ENCODE measurements at regions not wholly inside any gene's neighbourhood (a gene's known extent, or its start where the extent isn't known, plus 50 kb on each side); places are given as distances from the start of the nearest gene placed in this dataset.

DNA sequence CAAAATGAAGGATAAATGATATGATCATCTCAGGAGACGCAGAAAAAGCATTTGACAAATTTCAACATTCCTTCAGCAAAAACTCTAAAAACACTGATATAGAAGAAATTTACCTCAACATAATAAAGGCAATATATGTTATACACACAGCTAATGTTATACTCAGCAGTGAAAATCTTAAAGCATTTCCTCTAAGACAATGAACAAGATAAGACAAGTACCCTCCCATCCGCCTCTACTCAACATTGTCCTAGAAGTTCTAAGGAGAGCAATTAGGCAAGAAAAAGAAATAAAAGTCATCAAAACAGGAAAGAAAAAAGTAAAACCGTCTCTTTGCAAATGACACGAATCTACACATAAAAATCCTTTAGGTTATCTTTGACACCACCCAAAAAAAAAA, 1432.8 kb downstream of the CDH11 start:
- TF ChIP-seq, protein P1, sequence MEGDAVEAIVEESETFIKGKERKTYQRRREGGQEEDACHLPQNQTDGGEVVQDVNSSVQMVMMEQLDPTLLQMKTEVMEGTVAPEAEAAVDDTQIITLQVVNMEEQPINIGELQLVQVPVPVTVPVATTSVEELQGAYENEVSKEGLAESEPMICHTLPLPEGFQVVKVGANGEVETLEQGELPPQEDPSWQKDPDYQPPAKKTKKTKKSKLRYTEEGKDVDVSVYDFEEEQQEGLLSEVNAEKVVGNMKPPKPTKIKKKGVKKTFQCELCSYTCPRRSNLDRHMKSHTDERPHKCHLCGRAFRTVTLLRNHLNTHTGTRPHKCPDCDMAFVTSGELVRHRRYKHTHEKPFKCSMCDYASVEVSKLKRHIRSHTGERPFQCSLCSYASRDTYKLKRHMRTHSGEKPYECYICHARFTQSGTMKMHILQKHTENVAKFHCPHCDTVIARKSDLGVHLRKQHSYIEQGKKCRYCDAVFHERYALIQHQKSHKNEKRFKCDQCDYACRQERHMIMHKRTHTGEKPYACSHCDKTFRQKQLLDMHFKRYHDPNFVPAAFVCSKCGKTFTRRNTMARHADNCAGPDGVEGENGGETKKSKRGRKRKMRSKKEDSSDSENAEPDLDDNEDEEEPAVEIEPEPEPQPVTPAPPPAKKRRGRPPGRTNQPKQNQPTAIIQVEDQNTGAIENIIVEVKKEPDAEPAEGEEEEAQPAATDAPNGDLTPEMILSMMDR (IDR thresholded peaks at IDR 0.05) = no peak
- no peak for TF ChIP-seq POLR2A (IDR thresholded peaks at IDR 0.05)
- no peak for TF ChIP-seq POLR2AphosphoS5 (IDR thresholded peaks at IDR 0.05; ENCODE audit: insufficient read depth in 1 of 2, low read depth in 1 of 2)

All from vagina (tissue), 2 donors.